Omental fat pad (tissue), 3 donors: ENCODE measurements at regions not wholly inside any gene's neighbourhood (a gene's known extent, or its start where the extent isn't known, plus 50 kb on each side); places are given as distances from the start of the nearest gene placed in this dataset.
"Not testable (repeated sequence)": the region's sequence is repeated elsewhere in the genome, so short reads cannot be mapped to it uniquely, and the experiment has no call there.

Experiments used
- ATAC-seq: fragments of 150-250 bp; one replicate; pipeline ENCODE4 v1.9.1; 2016; ENCODE audit warnings: mild to moderate bottlenecking, moderate library complexity; ENCODE audit not compliant: low FRiP score
- DNase-seq: peaks from one replicate; pipeline ENCODE4 v3.0.0-alpha.2; 2019; ENCODE audit warnings: low spot score
- TF ChIP-seq, protein P1 (sequence below), 3 donors: fragments of 450-650 bp; IDR thresholded peaks; one replicate each; pipeline ENCODE4 v1.5.1; 2016 to 2017; ENCODE audit warnings: antibody characterized with exemption in 3 of 3, mild to moderate bottlenecking in 3 of 3, moderate library complexity in 2 of 3

DNA sequence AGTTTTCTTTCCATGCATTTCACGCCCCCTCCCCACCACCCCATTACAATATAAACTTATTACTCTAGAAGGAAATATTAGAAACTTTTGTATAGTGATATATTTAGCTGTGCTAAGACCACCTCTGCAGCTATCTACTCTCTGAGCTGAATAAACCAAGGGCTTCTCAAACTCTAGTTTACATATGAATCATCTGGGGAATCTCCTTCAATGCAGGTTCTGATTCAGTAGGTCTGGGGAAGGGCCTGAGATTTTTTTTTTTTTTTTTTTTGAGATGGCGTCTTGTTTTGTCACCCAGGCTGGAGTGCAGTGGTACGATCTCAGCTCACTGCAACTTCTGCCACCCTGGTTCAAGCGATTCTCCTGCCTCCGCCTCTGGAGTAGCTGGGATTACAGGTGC is 67.6 kb upstream of the PRKG1 start:
- DNase-seq (no peak), ATAC-seq (no peak)
- TF ChIP-seq, protein P1, sequence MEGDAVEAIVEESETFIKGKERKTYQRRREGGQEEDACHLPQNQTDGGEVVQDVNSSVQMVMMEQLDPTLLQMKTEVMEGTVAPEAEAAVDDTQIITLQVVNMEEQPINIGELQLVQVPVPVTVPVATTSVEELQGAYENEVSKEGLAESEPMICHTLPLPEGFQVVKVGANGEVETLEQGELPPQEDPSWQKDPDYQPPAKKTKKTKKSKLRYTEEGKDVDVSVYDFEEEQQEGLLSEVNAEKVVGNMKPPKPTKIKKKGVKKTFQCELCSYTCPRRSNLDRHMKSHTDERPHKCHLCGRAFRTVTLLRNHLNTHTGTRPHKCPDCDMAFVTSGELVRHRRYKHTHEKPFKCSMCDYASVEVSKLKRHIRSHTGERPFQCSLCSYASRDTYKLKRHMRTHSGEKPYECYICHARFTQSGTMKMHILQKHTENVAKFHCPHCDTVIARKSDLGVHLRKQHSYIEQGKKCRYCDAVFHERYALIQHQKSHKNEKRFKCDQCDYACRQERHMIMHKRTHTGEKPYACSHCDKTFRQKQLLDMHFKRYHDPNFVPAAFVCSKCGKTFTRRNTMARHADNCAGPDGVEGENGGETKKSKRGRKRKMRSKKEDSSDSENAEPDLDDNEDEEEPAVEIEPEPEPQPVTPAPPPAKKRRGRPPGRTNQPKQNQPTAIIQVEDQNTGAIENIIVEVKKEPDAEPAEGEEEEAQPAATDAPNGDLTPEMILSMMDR (IDR thresholded peaks at IDR 0.05) = no peak

DNA sequence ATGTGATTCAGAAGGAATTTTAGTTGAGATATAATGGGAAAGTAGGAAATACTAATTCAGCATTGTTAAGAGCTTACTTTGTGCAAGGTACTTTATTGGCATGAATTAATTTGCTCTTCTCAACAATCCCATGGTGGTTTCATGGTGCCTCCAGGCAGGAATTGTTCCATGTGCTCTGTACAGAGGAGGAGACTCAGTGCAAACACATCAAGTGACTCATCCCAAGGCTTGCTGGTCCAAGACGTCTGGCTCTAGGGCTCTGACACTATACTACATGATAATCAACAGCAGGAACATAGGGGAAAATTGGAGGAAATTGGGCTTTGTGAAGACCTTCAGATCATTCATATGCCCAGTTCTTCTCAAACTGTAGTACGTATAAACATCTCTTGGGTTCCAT is 66.5 kb upstream of the PRKG1 start:
- DNase-seq (no peak), ATAC-seq (no peak)
- TF ChIP-seq, protein P1 (IDR thresholded peaks at IDR 0.05) = no peak

DNA sequence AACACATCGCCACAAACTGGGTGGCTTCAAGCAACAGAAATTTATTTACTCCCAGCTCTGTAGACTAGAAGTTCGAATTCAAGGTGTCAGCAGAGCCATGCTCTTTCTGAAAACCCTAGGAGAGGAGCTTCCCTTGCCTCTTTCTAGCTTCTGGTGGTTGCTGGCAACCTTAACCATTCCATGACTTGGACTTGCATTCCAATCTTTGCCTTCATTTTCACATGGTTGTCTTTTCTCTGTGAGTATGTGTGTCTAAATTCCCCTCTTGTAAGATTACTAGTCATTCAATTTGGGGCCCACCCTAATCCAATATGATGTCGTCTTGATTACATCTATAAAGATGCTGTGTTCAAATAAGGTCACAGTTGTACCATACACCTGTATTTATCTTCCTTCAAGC is 65.9 kb upstream of the PRKG1 start:
- ATAC-seq (no peak), DNase-seq (no peak)
- TF ChIP-seq, protein P1 (IDR thresholded peaks at IDR 0.05) = no peak

DNA sequence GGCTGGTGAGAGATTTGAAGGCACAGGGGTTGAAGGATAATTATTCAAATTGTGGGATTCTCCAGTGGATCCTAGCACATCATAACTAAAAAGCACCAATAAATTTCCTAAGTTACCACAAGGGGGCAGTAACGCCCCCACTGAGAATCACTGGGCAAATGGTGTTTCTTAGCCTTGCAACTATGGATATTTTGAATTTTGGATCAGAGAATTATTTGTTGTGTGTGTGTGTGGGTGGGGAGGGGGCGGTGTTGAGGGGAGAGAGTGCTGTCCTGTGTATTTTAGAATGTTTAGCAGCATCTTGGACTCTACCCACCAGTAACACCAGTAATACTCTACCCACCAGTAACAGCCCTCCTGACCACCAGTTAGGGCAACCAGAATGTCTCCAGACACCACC is 63.3 kb upstream of the PRKG1 start:
- ATAC-seq = no peak
- no peak for DNase-seq
- TF ChIP-seq, protein P1 (IDR thresholded peaks at IDR 0.05) = peak in 1 of 3 donors; percentile 60

DNA sequence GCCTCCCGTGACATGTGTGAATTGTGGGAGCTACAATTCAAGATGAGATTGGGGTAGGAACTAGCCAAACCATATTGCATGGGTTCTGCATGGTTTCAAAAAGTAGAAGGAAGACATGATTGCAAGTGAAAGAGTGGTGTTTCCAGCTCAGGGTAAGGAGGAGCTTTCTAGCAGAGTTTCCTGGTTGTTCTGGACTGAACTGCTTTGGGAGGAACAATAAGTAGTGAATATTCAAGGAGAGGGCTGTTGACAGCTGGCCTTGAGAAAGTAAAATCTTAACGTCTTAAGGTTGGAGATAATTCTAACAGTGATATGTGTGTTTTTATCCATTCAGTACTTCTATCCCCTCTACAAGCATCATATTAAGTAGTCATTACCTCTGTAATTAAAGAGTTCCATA is 62.2 kb upstream of the PRKG1 start:
- TF ChIP-seq, protein P1 (IDR thresholded peaks at IDR 0.05) = no peak
- ATAC-seq = no peak
- no peak for DNase-seq

DNA sequence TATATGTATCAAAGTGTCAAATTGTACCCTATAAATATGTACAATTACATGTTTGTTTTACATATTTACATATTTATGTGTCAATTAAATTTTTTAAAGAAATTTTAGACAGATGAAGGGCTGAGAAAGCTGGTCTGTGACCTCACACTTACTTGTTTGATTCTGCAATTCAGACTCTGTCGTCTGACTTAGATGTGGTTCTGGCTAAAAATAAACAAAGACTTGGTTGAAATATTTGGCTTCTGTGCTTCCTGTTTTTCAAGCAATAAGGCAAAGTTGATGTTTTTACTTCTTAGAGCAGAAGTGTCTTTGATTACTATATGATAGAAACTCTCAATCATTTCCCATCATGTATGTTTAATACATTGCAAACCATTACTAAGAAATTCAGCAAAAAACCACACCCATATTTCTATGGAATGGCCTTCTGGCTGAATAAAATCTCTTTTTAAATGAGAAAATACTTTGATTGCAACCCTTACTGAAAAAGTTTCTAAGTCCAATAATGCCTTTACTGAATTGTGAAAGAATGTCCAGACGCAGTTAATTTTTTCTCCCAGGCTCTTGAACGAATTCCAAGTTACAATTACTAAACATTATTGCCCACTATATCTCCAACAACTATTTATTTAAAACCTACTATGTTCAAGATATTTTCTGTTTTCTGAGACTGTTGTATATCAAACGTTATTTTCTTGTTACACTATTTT is 59.5 kb upstream of the PRKG1 start:
- DNase-seq (no peak), ATAC-seq (no peak)
- TF ChIP-seq, protein P1 (IDR thresholded peaks at IDR 0.05) = no peak

DNA sequence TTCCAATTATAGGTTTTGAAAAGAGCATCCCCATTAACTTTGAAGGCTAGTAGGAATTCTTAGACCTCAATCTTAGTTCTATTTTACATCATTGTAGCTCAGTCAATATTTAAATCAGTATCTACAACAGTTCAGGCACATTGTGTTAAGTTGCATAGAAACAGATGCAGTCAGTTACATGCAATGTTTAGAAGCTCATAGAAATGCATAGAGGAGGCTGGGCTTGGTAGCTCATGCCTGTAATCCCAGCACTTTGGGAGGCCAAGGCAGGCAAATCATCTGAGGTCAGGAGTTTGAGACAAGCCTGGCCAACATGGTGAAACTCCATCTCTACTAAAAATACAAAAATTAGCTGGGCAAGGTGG is 58.9 kb upstream of the PRKG1 start:
- not testable (repeated sequence) for ATAC-seq, DNase-seq
